ENCODE measurements at regions not wholly inside any gene's neighbourhood (a gene's known extent, or its start where the extent isn't known, plus 50 kb on each side); places are given as distances from the start of the nearest gene placed in this dataset.

GRCh38 chr21:15362458-15362857 lies 297.7 kb upstream of the NRIP1 start:
- no peak for TF ChIP-seq CTCF (conservative IDR thresholded peaks at IDR 0.05; ENCODE audit: low read length)
- no peak overlapping the region for H3K4me3 ChIP-seq (ENCODE audit: low read length)
- no peak for DNase-seq (ENCODE audit: low read depth)

GRCh38 chr21:15363921-15364320 lies 299.1 kb upstream of the NRIP1 start:
- DNase-seq (ENCODE audit: low read depth) = no peak
- no peak overlapping the region for H3K4me3 ChIP-seq (ENCODE audit: low read length)
- TF ChIP-seq CTCF (conservative IDR thresholded peaks at IDR 0.05; ENCODE audit: low read length) = no peak

- H3K4me3 ChIP-seq (ENCODE audit: low read length) = no peak overlapping the region
- no peak for DNase-seq (ENCODE audit: low read depth)
- TF ChIP-seq CTCF (conservative IDR thresholded peaks at IDR 0.05; ENCODE audit: low read length) = no peak
Measured at GRCh38 chr21:15365751-15366392, 301.1 kb upstream of the NRIP1 start.

GRCh38 chr21:15366555-15366954 lies 301.8 kb upstream of the NRIP1 start:
- no peak for TF ChIP-seq CTCF (conservative IDR thresholded peaks at IDR 0.05; ENCODE audit: low read length)
- no peak for DNase-seq (ENCODE audit: low read depth)
- no peak overlapping the region for H3K4me3 ChIP-seq (ENCODE audit: low read length)

GRCh38 chr21:15367061-15367626 lies 302.3 kb upstream of the NRIP1 start:
- TF ChIP-seq CTCF (conservative IDR thresholded peaks at IDR 0.05; ENCODE audit: low read length) = no peak
- no peak overlapping the region for H3K4me3 ChIP-seq (ENCODE audit: low read length)
- no peak for DNase-seq (ENCODE audit: low read depth)

GRCh38 chr21:15370462-15370975 lies 305.7 kb upstream of the NRIP1 start:
- DNase-seq (ENCODE audit: low read depth) = no peak
- H3K4me3 ChIP-seq (ENCODE audit: low read length) = no peak overlapping the region
- no peak for TF ChIP-seq CTCF (conservative IDR thresholded peaks at IDR 0.05; ENCODE audit: low read length)

- DNase-seq (ENCODE audit: low read depth) = no peak
Measured at GRCh38 chr21:15373941-15374340, 309.1 kb upstream of the NRIP1 start.

More at GRCh38 chr21:15373941-15374340, 309.1 kb upstream of the NRIP1 start:
- no peak overlapping the region for H3K4me3 ChIP-seq (ENCODE audit: low read length)
- TF ChIP-seq CTCF (conservative IDR thresholded peaks at IDR 0.05; ENCODE audit: low read length) = no peak
